ENCODE measurements at regions not wholly inside any gene's neighbourhood (a gene's known extent, or its start where the extent isn't known, plus 50 kb on each side); places are given as distances from the start of the nearest gene placed in this dataset.
"Not testable (repeated sequence)": the region's sequence is repeated elsewhere in the genome, so short reads cannot be mapped to it uniquely, and the experiment has no call there.

GRCh38 chr14:65972891-65973290 lies 513.3 kb upstream of the CCDC196 start:
- Histone ChIP-seq H3K27me3 (replicated peaks; ENCODE audit: control insufficient read depth, insufficient read depth, low read length) (peaks cover 20% of the 10 kb centered on the region), H3K4me1 (ENCODE audit: control insufficient read depth, insufficient read depth, low read length) (peaks cover 8% of the 10 kb centered on the region), H3K9ac (ENCODE audit: low read length) (no peak overlapping the region), H3K4me3 (ENCODE audit: low read length) (no peak overlapping the region), H3K36me3 (ENCODE audit: control insufficient read depth, insufficient read depth, low read length, severe bottlenecking) (no peaks in the 10 kb centered on the region), H3K9me3 (ENCODE audit: control insufficient read depth, low read length) (no peaks in the 10 kb centered on the region)
- DNase-seq (ENCODE audit: low read depth), result peak; percentile 60

DNA sequence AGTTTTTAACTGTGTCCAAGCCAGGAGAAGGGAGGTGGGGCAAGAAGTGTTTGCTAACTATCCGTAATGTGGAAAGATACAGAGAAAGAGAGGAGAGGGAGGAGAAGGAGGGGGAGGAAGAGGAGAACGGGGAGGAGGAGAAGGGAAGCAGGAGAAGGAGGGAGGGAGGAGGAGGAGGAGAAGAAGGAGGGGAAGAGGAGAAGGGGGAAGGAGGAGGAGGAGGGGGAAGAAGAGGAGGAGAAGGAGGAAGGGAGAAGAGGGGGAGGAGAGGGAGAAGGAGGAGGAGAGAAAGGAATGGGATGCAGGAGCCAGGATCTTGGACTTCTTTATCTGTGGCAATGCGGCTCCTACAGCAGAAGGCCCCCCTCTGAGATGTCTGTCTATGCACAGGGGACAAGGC lies 510.3 kb upstream of the CCDC196 start:
- DNase-seq (ENCODE audit: low read depth), result no peak
- Histone ChIP-seq H3K4me1 (ENCODE audit: control insufficient read depth, insufficient read depth, low read length) (peaks cover 8% of the 10 kb centered on the region), H3K4me3 (ENCODE audit: low read length) (no peak overlapping the region), H3K27me3 (replicated peaks; ENCODE audit: control insufficient read depth, insufficient read depth, low read length) (peaks cover 8% of the 10 kb centered on the region), H3K36me3 (ENCODE audit: control insufficient read depth, insufficient read depth, low read length, severe bottlenecking) (no peaks in the 10 kb centered on the region), H3K9ac (ENCODE audit: low read length) (no peak overlapping the region), H3K9me3 (ENCODE audit: control insufficient read depth, low read length) (peaks cover 7% of the 10 kb centered on the region)

- Histone ChIP-seq H3K4me3 (ENCODE audit: low read length) (no peak overlapping the region), H3K27me3 (replicated peaks; ENCODE audit: control insufficient read depth, insufficient read depth, low read length) (peaks cover 8% of the 10 kb centered on the region), H3K4me1 (ENCODE audit: control insufficient read depth, insufficient read depth, low read length) (peaks cover 3% of the 10 kb centered on the region), H3K9me3 (ENCODE audit: control insufficient read depth, low read length) (peaks cover 7% of the 10 kb centered on the region), H3K36me3 (ENCODE audit: control insufficient read depth, insufficient read depth, low read length, severe bottlenecking) (no peaks in the 10 kb centered on the region), H3K9ac (ENCODE audit: low read length) (no peak overlapping the region)
- no peak for DNase-seq (ENCODE audit: low read depth)
Observed at GRCh38 chr14:65976761-65977404, 509.3 kb upstream of the CCDC196 start.

GRCh38 chr14:65981192-65981843 lies 504.9 kb upstream of the CCDC196 start:
- H3K9me3 ChIP-seq (ENCODE audit: control insufficient read depth, low read length), result peaks cover 7% of the 10 kb centered on the region
- H3K4me1 ChIP-seq (ENCODE audit: control insufficient read depth, insufficient read depth, low read length), result no peaks in the 10 kb centered on the region
- H3K36me3 ChIP-seq (ENCODE audit: control insufficient read depth, insufficient read depth, low read length, severe bottlenecking), result no peaks in the 10 kb centered on the region
- H3K4me3 ChIP-seq (ENCODE audit: low read length), result no peak overlapping the region
- no peak for DNase-seq (ENCODE audit: low read depth)
- H3K9ac ChIP-seq (ENCODE audit: low read length), result no peak overlapping the region
- H3K27me3 ChIP-seq (replicated peaks; ENCODE audit: control insufficient read depth, insufficient read depth, low read length), result peaks cover 14% of the 10 kb centered on the region

- H3K9ac ChIP-seq (ENCODE audit: low read length), result no peak overlapping the region
- no peaks in the 10 kb centered on the region for H3K4me1 ChIP-seq (ENCODE audit: control insufficient read depth, insufficient read depth, low read length)
- no peaks in the 10 kb centered on the region for H3K9me3 ChIP-seq (ENCODE audit: control insufficient read depth, low read length)
- H3K4me3 ChIP-seq (ENCODE audit: low read length), result no peak overlapping the region
- no peak for DNase-seq (ENCODE audit: low read depth)
- peaks cover 31% of the 10 kb centered on the region for H3K27me3 ChIP-seq (replicated peaks; ENCODE audit: control insufficient read depth, insufficient read depth, low read length)
- no peaks in the 10 kb centered on the region for H3K36me3 ChIP-seq (ENCODE audit: control insufficient read depth, insufficient read depth, low read length, severe bottlenecking)
Observed at GRCh38 chr14:65986041-65986440, 500.1 kb upstream of the CCDC196 start.

- Histone ChIP-seq H3K9ac (ENCODE audit: low read length) (no peak overlapping the region), H3K4me1 (ENCODE audit: control insufficient read depth, insufficient read depth, low read length) (no peaks in the 10 kb centered on the region), H3K4me3 (ENCODE audit: low read length) (no peak overlapping the region), H3K9me3 (ENCODE audit: control insufficient read depth, low read length) (no peaks in the 10 kb centered on the region), H3K36me3 (ENCODE audit: control insufficient read depth, insufficient read depth, low read length, severe bottlenecking) (no peaks in the 10 kb centered on the region), H3K27me3 (replicated peaks; ENCODE audit: control insufficient read depth, insufficient read depth, low read length) (peaks cover 35% of the 10 kb centered on the region)
- DNase-seq (ENCODE audit: low read depth), result no peak
Observed at GRCh38 chr14:65989981-65990380, 496.2 kb upstream of the CCDC196 start.

DNA sequence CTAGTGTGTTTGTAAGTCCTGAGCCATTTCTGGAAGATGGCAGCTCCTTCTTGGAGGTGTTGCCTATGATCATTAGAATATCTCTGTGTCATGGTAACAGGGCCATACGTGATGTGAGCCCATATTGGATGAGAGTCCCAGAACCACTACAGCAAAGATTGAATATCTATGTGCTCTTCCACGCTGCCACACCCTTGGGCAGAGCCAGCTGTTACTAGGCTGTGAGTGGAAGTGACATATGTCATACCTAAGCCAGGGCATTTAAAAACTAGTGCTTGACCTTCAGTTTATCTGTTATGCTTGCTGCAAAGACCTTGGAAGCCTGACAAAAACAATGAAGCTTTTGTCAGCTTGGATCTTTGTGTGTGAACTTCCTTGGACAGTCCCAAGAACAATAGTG lies 495.1 kb upstream of the CCDC196 start:
- Histone ChIP-seq H3K36me3 (ENCODE audit: control insufficient read depth, insufficient read depth, low read length, severe bottlenecking) (no peaks in the 10 kb centered on the region), H3K27me3 (replicated peaks; ENCODE audit: control insufficient read depth, insufficient read depth, low read length) (peaks cover 33% of the 10 kb centered on the region), H3K4me1 (ENCODE audit: control insufficient read depth, insufficient read depth, low read length) (no peaks in the 10 kb centered on the region), H3K9ac (ENCODE audit: low read length) (no peak overlapping the region), H3K9me3 (ENCODE audit: control insufficient read depth, low read length) (no peaks in the 10 kb centered on the region), H3K4me3 (ENCODE audit: low read length) (no peak overlapping the region)
- DNase-seq (ENCODE audit: low read depth), result no peak

GRCh38 chr14:65991935-65992334 lies 494.2 kb upstream of the CCDC196 start:
- not testable (repeated sequence) for H3K4me1 ChIP-seq (ENCODE audit: control insufficient read depth, insufficient read depth, low read length); H3K36me3 ChIP-seq (ENCODE audit: control insufficient read depth, insufficient read depth, low read length, severe bottlenecking); H3K9me3 ChIP-seq (ENCODE audit: control insufficient read depth, low read length); DNase-seq (ENCODE audit: low read depth); H3K4me3 ChIP-seq (ENCODE audit: low read length); H3K9ac ChIP-seq (ENCODE audit: low read length)
- peaks cover 28% of the 10 kb centered on the region for H3K27me3 ChIP-seq (replicated peaks; ENCODE audit: control insufficient read depth, insufficient read depth, low read length)

DNA sequence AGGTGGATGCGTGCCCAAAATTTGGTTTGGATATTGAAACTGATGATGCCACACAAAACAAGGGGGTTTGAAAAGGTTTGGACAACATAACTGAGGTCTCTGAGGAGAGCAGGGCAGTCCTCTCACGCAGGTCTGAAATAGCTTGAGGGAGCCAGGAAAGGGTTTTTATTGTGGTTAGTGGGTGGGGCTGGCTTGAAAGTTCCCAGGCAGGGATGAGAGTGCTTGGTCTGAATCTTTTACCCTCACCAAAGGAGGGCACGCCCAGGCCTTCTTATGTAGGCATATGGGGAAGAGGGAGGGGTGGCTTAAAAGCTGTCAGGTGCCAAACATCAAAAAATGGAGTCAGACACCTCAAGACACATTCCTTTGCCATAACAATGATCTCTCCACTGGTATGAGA lies 493.1 kb upstream of the CCDC196 start:
- H3K9me3 ChIP-seq (ENCODE audit: control insufficient read depth, low read length), result no peaks in the 10 kb centered on the region
- peaks cover 23% of the 10 kb centered on the region for H3K27me3 ChIP-seq (replicated peaks; ENCODE audit: control insufficient read depth, insufficient read depth, low read length)
- no peak overlapping the region for H3K9ac ChIP-seq (ENCODE audit: low read length)
- DNase-seq (ENCODE audit: low read depth), result no peak
- no peak overlapping the region for H3K4me3 ChIP-seq (ENCODE audit: low read length)
- H3K36me3 ChIP-seq (ENCODE audit: control insufficient read depth, insufficient read depth, low read length, severe bottlenecking), result no peaks in the 10 kb centered on the region
- no peaks in the 10 kb centered on the region for H3K4me1 ChIP-seq (ENCODE audit: control insufficient read depth, insufficient read depth, low read length)

- no peak for DNase-seq (ENCODE audit: low read depth)
- H3K4me1 ChIP-seq (ENCODE audit: control insufficient read depth, insufficient read depth, low read length), result no peaks in the 10 kb centered on the region
- no peak overlapping the region for H3K4me3 ChIP-seq (ENCODE audit: low read length)
- peaks cover 5% of the 10 kb centered on the region for H3K9me3 ChIP-seq (ENCODE audit: control insufficient read depth, low read length)
- H3K27me3 ChIP-seq (replicated peaks; ENCODE audit: control insufficient read depth, insufficient read depth, low read length), result peaks cover 23% of the 10 kb centered on the region
- no peak overlapping the region for H3K9ac ChIP-seq (ENCODE audit: low read length)
- H3K36me3 ChIP-seq (ENCODE audit: control insufficient read depth, insufficient read depth, low read length, severe bottlenecking), result no peaks in the 10 kb centered on the region
Observed at GRCh38 chr14:65993996-65994395, 492.2 kb upstream of the CCDC196 start.

DNA sequence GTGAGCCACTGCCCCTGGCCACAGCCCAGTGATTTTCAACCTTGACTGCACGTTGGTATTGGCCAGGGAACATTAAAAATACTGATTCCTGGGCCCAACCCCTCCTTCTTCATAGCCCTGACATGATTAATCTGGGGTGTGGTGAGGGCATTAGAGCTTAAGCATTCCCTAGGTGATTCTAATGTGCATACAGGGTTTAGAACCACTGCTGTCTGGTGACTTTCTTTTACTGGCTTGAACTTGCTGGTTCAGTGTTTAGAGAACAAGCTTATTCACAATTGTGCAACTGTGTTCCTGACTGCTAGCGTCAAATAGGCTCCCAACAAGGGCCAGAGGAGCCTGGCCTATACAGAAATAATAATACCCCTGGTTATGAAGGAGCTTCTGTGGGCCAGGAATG lies 488.8 kb upstream of the CCDC196 start:
- Histone ChIP-seq H3K27me3 (replicated peaks; ENCODE audit: control insufficient read depth, insufficient read depth, low read length) (peaks cover 23% of the 10 kb centered on the region), H3K4me3 (ENCODE audit: low read length) (no peak overlapping the region), H3K9ac (ENCODE audit: low read length) (no peak overlapping the region), H3K9me3 (ENCODE audit: control insufficient read depth, low read length) (peaks cover 31% of the 10 kb centered on the region), H3K36me3 (ENCODE audit: control insufficient read depth, insufficient read depth, low read length, severe bottlenecking) (no peaks in the 10 kb centered on the region), H3K4me1 (ENCODE audit: control insufficient read depth, insufficient read depth, low read length) (no peaks in the 10 kb centered on the region)
- DNase-seq (ENCODE audit: low read depth), result no peak

DNA sequence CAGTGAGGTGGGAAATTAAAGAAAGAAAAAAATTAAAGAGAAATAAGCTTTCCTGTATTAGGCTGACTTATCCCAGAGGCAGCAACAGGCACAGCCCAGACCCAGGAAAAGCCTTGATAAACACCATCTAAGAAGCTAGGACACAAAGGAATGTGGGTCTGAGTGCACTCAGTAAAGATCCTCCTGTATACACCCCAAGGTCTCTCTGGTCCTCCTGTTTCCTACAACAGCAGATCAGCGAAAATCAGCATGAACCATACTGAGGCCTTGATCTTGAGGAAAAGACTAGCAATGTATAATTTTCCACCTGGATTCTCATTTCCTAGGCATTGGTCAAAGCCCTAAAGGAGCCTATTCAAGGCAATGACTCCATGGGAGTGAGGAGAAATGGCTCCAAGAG lies 486.3 kb upstream of the CCDC196 start:
- DNase-seq (ENCODE audit: low read depth), result no peak
- Histone ChIP-seq H3K9me3 (ENCODE audit: control insufficient read depth, low read length) (peaks cover 31% of the 10 kb centered on the region), H3K36me3 (ENCODE audit: control insufficient read depth, insufficient read depth, low read length, severe bottlenecking) (no peaks in the 10 kb centered on the region), H3K9ac (ENCODE audit: low read length) (no peak overlapping the region), H3K4me1 (ENCODE audit: control insufficient read depth, insufficient read depth, low read length) (no peaks in the 10 kb centered on the region), H3K27me3 (replicated peaks; ENCODE audit: control insufficient read depth, insufficient read depth, low read length) (peaks cover 34% of the 10 kb centered on the region), H3K4me3 (ENCODE audit: low read length) (no peak overlapping the region)

Data from adipocyte (in vitro differentiated cells).